B cell (primary cell): ENCODE measurements at regions not wholly inside any gene's neighbourhood (a gene's known extent, or its start where the extent isn't known, plus 50 kb on each side); places are given as distances from the start of the nearest gene placed in this dataset.

Source experiments
- ATAC-seq: fragments of 200-7000 bp; cut with Tn5 transposase; one replicate; pipeline ENCODE4 v1.10.0; 2021; ENCODE audit warnings: low read depth, mild to moderate bottlenecking, moderate number of reproducible peaks, moderate library complexity
- CTCF ChIA-PET: fragments of 350-600 bp; sonication (Branson Sonifier 250); formaldehyde crosslinking; loops from one replicate; lab custom pipeline; 2021; ENCODE audit warnings: antibody characterized with exemption, inconsistent platforms; lab: Charles Lee
- POLR2A ChIA-PET: fragments of 350-600 bp; sonication (Branson Sonifier 250); formaldehyde crosslinking; loops from one replicate; lab custom pipeline; 2021; ENCODE audit warnings: antibody characterized with exemption; lab: Charles Lee
- DNase-seq: peaks from one replicate; pipeline ENCODE4 v3.0.0; 2013
- H2AFZ ChIP-seq: 2 replicates; pipeline ENCODE4 v1.6.1; 2012; ENCODE audit warnings: mild to moderate bottlenecking, low read depth, low read length; ENCODE audit not compliant: insufficient read depth, poor library complexity, severe bottlenecking
- H3K27ac ChIP-seq, 2 donors: 1 replicate in 1 of 2; 2 replicates in 1 of 2; pipeline ENCODE4 v1.5.1; 2012 to 2013; ENCODE audit warnings: low read length in 2 of 2, mild to moderate bottlenecking in 2 of 2, moderate library complexity in 1 of 2
- H3K27me3 ChIP-seq, 4 experiments: fragments of 200-600 bp in 1 of 4; sonication (generic) in 1 of 4; replicated peaks in 1 of 4; 1 replicate in 2 of 4; 2 replicates in 2 of 4; pipeline versions ENCODE4 v1.6.1 to v1.7.0; 2013 to 2016; ENCODE audit warnings: low read length in 3 of 4, mild to moderate bottlenecking in 2 of 4, mixed read lengths in 1 of 4, moderate library complexity in 1 of 4; ENCODE audit not compliant: insufficient read depth in 4 of 4, control insufficient read depth in 3 of 4; ENCODE audit errors: control extremely low read depth in 1 of 4
- H3K36me3 ChIP-seq, 2 experiments: replicated peaks in 1 of 2; 1 replicate in 1 of 2; 2 replicates in 1 of 2; pipeline versions ENCODE4 v1.6.1 to v1.7.1; 2013; ENCODE audit warnings: low read length in 1 of 2; ENCODE audit not compliant: insufficient read depth in 2 of 2, control insufficient read depth in 1 of 2; ENCODE audit errors: control extremely low read depth in 1 of 2, extremely low read depth in 1 of 2
- H3K4me1 ChIP-seq, 2 donors: fragments of 200-600 bp in 1 of 2; sonication (generic) in 1 of 2; 1 replicate in 1 of 2; 2 replicates in 1 of 2; pipeline versions ENCODE4 v1.5.1 to v1.6.1; 2013 to 2017; ENCODE audit warnings: low read length in 2 of 2; ENCODE audit not compliant: control insufficient read depth in 2 of 2, insufficient read depth in 2 of 2
- H3K4me2 ChIP-seq: replicated peaks from 2 replicates; pipeline ENCODE3; 2012; ENCODE audit warnings: mild to moderate bottlenecking, low read depth, low read length; ENCODE audit not compliant: poor library complexity, severe bottlenecking
- H3K4me3 ChIP-seq, 5 experiments: fragments of 200-600 bp in 1 of 5; sonication (generic) in 1 of 5; 1 replicate in 3 of 5; 2 replicates in 2 of 5; pipeline versions ENCODE4 v1.5.1 to v1.7.0; 2011 to 2016; ENCODE audit warnings: low read length in 4 of 5, mild to moderate bottlenecking in 4 of 5, low read depth in 2 of 5, control low read depth in 1 of 5, moderate library complexity in 1 of 5; ENCODE audit not compliant: insufficient read depth in 1 of 5; ENCODE audit errors: control extremely low read depth in 1 of 5, extremely low read depth in 1 of 5
- H3K79me2 ChIP-seq: fragments of 200-600 bp; sonication (generic); one replicate; pipeline ENCODE4 v1.6.0; 2016; ENCODE audit warnings: low read length; ENCODE audit not compliant: control insufficient read depth, insufficient read depth
- H3K9ac ChIP-seq: fragments of 200-600 bp; sonication (generic); 2 replicates; pipeline ENCODE4 v1.6.1; 2017; ENCODE audit warnings: mild to moderate bottlenecking, low read length, moderate library complexity
- H3K9me3 ChIP-seq, 3 donors: one replicate each; pipeline versions ENCODE4 v1.6.1 to v1.7.1; 2013; ENCODE audit warnings: low read length in 2 of 3; ENCODE audit not compliant: control insufficient read depth in 2 of 3, insufficient read depth in 1 of 3; ENCODE audit errors: control extremely low read depth in 1 of 3
- H4K20me1 ChIP-seq: 2 replicates; pipeline ENCODE4 v1.6.0; 2012; ENCODE audit warnings: mild to moderate bottlenecking, low read length; ENCODE audit not compliant: insufficient read depth, control insufficient read depth, poor library complexity, severe bottlenecking
- H3K27ac Mint-ChIP-seq: one replicate; pipeline ENCODE4 v1.8.0; 2021; ENCODE audit warnings: mixed read lengths
- H3K27me3 Mint-ChIP-seq: one replicate; pipeline ENCODE4 v1.8.0; 2021; ENCODE audit warnings: mixed read lengths
- H3K4me1 Mint-ChIP-seq: one replicate; pipeline ENCODE4 v1.8.0; 2021; ENCODE audit warnings: mixed read lengths
- H3K4me3 Mint-ChIP-seq: one replicate; pipeline ENCODE4 v1.8.0; 2021; ENCODE audit warnings: mixed read lengths
- H3K9me3 Mint-ChIP-seq: one replicate; pipeline ENCODE4 v1.8.0; 2022; ENCODE audit warnings: mixed read lengths; ENCODE audit not compliant: insufficient read depth
- EZH2 ChIP-seq: IDR thresholded peaks from 2 replicates; pipeline ENCODE4 v1.6.1; 2012; ENCODE audit warnings: borderline replicate concordance, low read depth, mild to moderate bottlenecking, moderate library complexity, low read length; ENCODE audit not compliant: insufficient read depth, poor library complexity, severe bottlenecking
- whole genome bisulfite sequencing: methylation state at CpG from one replicate; pipeline ENCODE4 v1.1.5; 2013; ENCODE audit warnings: missing lambda C conversion rate; ENCODE audit not compliant: insufficient coverage; 5-methylcytosine and 5-hydroxymethylcytosine counted together
- intact Hi-C: fragments of 100-400 bp; cut with micrococcal nuclease; formaldehyde crosslinking; loops from one replicate; pipeline ENCODE4 v1.10.0; 2022
- TF ChIP-seq, protein P1 (sequence below): fragments of 200-600 bp; IDR thresholded peaks from one replicate; pipeline ENCODE4 v1.8.0; 2022; ENCODE audit warnings: antibody characterized with exemption, mild to moderate bottlenecking

- TF ChIP-seq, protein P1, sequence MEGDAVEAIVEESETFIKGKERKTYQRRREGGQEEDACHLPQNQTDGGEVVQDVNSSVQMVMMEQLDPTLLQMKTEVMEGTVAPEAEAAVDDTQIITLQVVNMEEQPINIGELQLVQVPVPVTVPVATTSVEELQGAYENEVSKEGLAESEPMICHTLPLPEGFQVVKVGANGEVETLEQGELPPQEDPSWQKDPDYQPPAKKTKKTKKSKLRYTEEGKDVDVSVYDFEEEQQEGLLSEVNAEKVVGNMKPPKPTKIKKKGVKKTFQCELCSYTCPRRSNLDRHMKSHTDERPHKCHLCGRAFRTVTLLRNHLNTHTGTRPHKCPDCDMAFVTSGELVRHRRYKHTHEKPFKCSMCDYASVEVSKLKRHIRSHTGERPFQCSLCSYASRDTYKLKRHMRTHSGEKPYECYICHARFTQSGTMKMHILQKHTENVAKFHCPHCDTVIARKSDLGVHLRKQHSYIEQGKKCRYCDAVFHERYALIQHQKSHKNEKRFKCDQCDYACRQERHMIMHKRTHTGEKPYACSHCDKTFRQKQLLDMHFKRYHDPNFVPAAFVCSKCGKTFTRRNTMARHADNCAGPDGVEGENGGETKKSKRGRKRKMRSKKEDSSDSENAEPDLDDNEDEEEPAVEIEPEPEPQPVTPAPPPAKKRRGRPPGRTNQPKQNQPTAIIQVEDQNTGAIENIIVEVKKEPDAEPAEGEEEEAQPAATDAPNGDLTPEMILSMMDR = no peak
- no peak for TF ChIP-seq EZH2
- no peaks in the 10 kb centered on the region for H3K36me3 ChIP-seq
- Mint-ChIP-seq H3K27me3 (peaks cover 55% of the 10 kb centered on the region), H3K4me3 (peak overlapping the region; percentile 29), H3K9me3 (peaks cover 1% of the 10 kb centered on the region), H3K27ac (no peak overlapping the region), H3K4me1 (peaks cover 24% of the 10 kb centered on the region)
- H3K4me3 ChIP-seq = no peak overlapping the region
- no peak overlapping the region for H3K9ac ChIP-seq
- no peak overlapping the region for H2AFZ ChIP-seq
- no peaks in the 10 kb centered on the region for H4K20me1 ChIP-seq
- no peak overlapping the region for H3K27ac ChIP-seq
- no peaks in the 10 kb centered on the region for H3K79me2 ChIP-seq
- 4% methylated on average over 5 of the region's 7 CpGs for WGBS
- intact Hi-C loops = no loop called here
- H3K4me2 ChIP-seq = peak overlapping the region; percentile 2
- H3K4me1 ChIP-seq = peaks cover 19 to 23% of the 10 kb centered on the region in 2 donors
- POLR2A ChIA-PET = no interaction called here
- peaks cover 0 to 18% (median 5%) of the 10 kb centered on the region in 3 donors for H3K9me3 ChIP-seq
- H3K27me3 ChIP-seq = peaks cover 0 to 30% (median 5%) of the 10 kb centered on the region in 4 experiments
- CTCF ChIA-PET = no interaction called here
- ATAC-seq (no peak), DNase-seq (no peak)
Measured at GRCh38 chr21:39006571-39007311, 176.5 kb downstream of the PSMG1 start.

- 47% methylated on average over 3 of the region's 3 CpGs for WGBS
- CTCF ChIA-PET = no interaction called here
- H3K4me2 ChIP-seq = peak overlapping the region; percentile 21
- no peak overlapping the region for H3K4me3 ChIP-seq
- Mint-ChIP-seq H3K4me3 (no peak overlapping the region), H3K27me3 (peaks cover 57% of the 10 kb centered on the region), H3K27ac (no peak overlapping the region), H3K9me3 (peaks cover 1% of the 10 kb centered on the region), H3K4me1 (peaks cover 24% of the 10 kb centered on the region)
- no peak for TF ChIP-seq EZH2
- TF ChIP-seq, protein P1 = no peak
- H4K20me1 ChIP-seq = no peaks in the 10 kb centered on the region
- H3K4me1 ChIP-seq = peaks cover 19 to 23% of the 10 kb centered on the region in 2 donors
- no peaks in the 10 kb centered on the region for H3K79me2 ChIP-seq
- H3K9ac ChIP-seq = no peak overlapping the region
- H3K27me3 ChIP-seq = peaks cover 0 to 41% (median 5%) of the 10 kb centered on the region in 4 experiments
- H3K9me3 ChIP-seq = peaks cover 0 to 11% (median 5%) of the 10 kb centered on the region in 3 donors
- DNase-seq (no peak), ATAC-seq (no peak)
- H3K27ac ChIP-seq = no peak overlapping the region
- intact Hi-C loops = no loop called here
- H3K36me3 ChIP-seq = no peaks in the 10 kb centered on the region
- H2AFZ ChIP-seq = no peak overlapping the region
- POLR2A ChIA-PET = no interaction called here
Measured at GRCh38 chr21:39005502-39005787, 177.8 kb downstream of the PSMG1 start.
